H1 (cell line): ENCODE measurements at regions not wholly inside any gene's neighbourhood (a gene's known extent, or its start where the extent isn't known, plus 50 kb on each side); places are given as distances from the start of the nearest gene placed in this dataset.

Experiments
- CTCF ChIA-PET: fragments of 300-600 bp; sonication (Branson Sonifier 250); formaldehyde crosslinking; loops from one replicate; lab custom pipeline; 2021; ENCODE audit not compliant: partially characterized antibody; lab: Charles Lee
- POLR2A ChIA-PET: fragments of 300-600 bp; sonication (Branson Sonifier 250); formaldehyde crosslinking; loops from one replicate; lab custom pipeline; 2021; ENCODE audit warnings: inconsistent platforms; ENCODE audit not compliant: partially characterized antibody; lab: Charles Lee
- DNase-seq, 2 experiments: peaks; one replicate each; pipeline versions ENCODE4 v3.0.0 to v3.0.0-alpha.2; 2010 to 2022; ENCODE audit warnings: low spot score in 2 of 2, low read depth in 1 of 2, mixed read lengths in 1 of 2
- FAIRE-seq: peaks from 2 replicates; lab custom pipeline; 2011; peaks lifted over from hg19 to GRCh38; lab: Jason Lieb, UNC
- H2AFZ ChIP-seq: 2 replicates; pipeline ENCODE4 v1.8.1; 2012; ENCODE audit warnings: low read length, inconsistent platforms
- H2AK5ac ChIP-seq: 2 replicates; pipeline ENCODE4 v1.6.1; 2013; ENCODE audit warnings: low read depth, low read length
- H2BK120ac ChIP-seq: replicated peaks from 2 replicates; pipeline ENCODE3; 2013; ENCODE audit warnings: low read depth, low read length, inconsistent platforms
- H2BK12ac ChIP-seq: 2 replicates; pipeline ENCODE4 v1.6.1; 2013; ENCODE audit warnings: low read depth, low read length
- H2BK15ac ChIP-seq: 2 replicates; pipeline ENCODE4 v1.6.1; 2013; ENCODE audit warnings: low read length
- H2BK20ac ChIP-seq: 2 replicates; pipeline ENCODE4 v1.6.1; 2013; ENCODE audit warnings: low read length
- H2BK5ac ChIP-seq: 2 replicates; pipeline ENCODE4 v1.6.1; 2013; ENCODE audit warnings: low read depth, low read length
- H3K14ac ChIP-seq: 2 replicates; pipeline ENCODE4 v1.6.1; 2013; ENCODE audit warnings: inconsistent platforms; ENCODE audit not compliant: insufficient read length
- H3K18ac ChIP-seq: 2 replicates; pipeline ENCODE4 v1.6.1; 2013; ENCODE audit warnings: low read length; ENCODE audit errors: extremely low read depth
- H3K23ac ChIP-seq: 2 replicates; pipeline ENCODE4 v1.6.1; 2013; ENCODE audit warnings: inconsistent platforms; ENCODE audit not compliant: insufficient read length
- H3K23me2 ChIP-seq: 2 replicates; pipeline ENCODE4 v1.6.1; 2013; ENCODE audit warnings: low read depth, low read length
- H3K27ac ChIP-seq: 2 replicates; pipeline ENCODE4 v1.6.1; 2011; ENCODE audit warnings: low read depth, low read length, inconsistent platforms
- H3K27me3 ChIP-seq, 4 experiments: replicated peaks in 1 of 4; 1 replicate in 1 of 4; 2 replicates in 3 of 4; pipeline versions ENCODE4 v1.6.1 to v1.8.1; 2011 to 2013; ENCODE audit warnings: low read length in 3 of 4, mild to moderate bottlenecking in 3 of 4, inconsistent platforms in 2 of 4, mixed read lengths in 2 of 4, moderate library complexity in 1 of 4; ENCODE audit not compliant: control insufficient read depth in 3 of 4, insufficient read depth in 3 of 4; ENCODE audit errors: extremely low read depth in 1 of 4
- H3K36me3 ChIP-seq, 4 experiments: 2 replicates each; pipeline versions ENCODE4 v1.6.1 to v1.8.1; 2011 to 2013; ENCODE audit warnings: mild to moderate bottlenecking in 4 of 4, low read length in 3 of 4, moderate library complexity in 2 of 4, control low read depth in 1 of 4, inconsistent platforms in 1 of 4; ENCODE audit not compliant: insufficient read depth in 4 of 4, control insufficient read depth in 2 of 4
- H3K4ac ChIP-seq: replicated peaks from 2 replicates; pipeline ENCODE3; 2013; ENCODE audit warnings: low read length, low read depth, mixed read lengths, inconsistent platforms; ENCODE audit not compliant: insufficient read length
- H3K4me1 ChIP-seq, 4 experiments: replicated peaks in 1 of 4; 1 replicate in 1 of 4; 2 replicates in 3 of 4; pipeline versions ENCODE4 v1.6.1 to v1.8.1; 2011 to 2013; ENCODE audit warnings: low read length in 3 of 4, inconsistent platforms in 2 of 4, mixed read lengths in 1 of 4; ENCODE audit not compliant: insufficient read depth in 4 of 4, control insufficient read depth in 3 of 4
- H3K4me2 ChIP-seq, 2 experiments: 2 replicates each; pipeline versions ENCODE4 v1.6.1 to v1.8.1; 2011 to 2013; ENCODE audit warnings: low read depth in 2 of 2, low read length in 2 of 2, control low read depth in 1 of 2, inconsistent platforms in 1 of 2, mild to moderate bottlenecking in 1 of 2; ENCODE audit not compliant: insufficient read depth in 1 of 2
- H3K4me3 ChIP-seq, 4 experiments: fragments of 200-600, 300-600 bp in 1 of 4; sonication (generic), shearing (Covaris generic), sonication (Bioruptor Twin) in 1 of 4; 2 replicates each; pipeline versions ENCODE4 v1.5.1 to v1.8.1; 2011 to 2016; ENCODE audit warnings: low read length in 4 of 4, low read depth in 3 of 4, control low read depth in 2 of 4, inconsistent platforms in 2 of 4, mild to moderate bottlenecking in 2 of 4, mixed read lengths in 1 of 4, moderate library complexity in 1 of 4; ENCODE audit not compliant: insufficient read depth in 2 of 4; ENCODE audit errors: extremely low read depth in 1 of 4
- H3K56ac ChIP-seq: replicated peaks from 2 replicates; pipeline ENCODE3; 2013; ENCODE audit warnings: low read depth, mild to moderate bottlenecking, mixed read lengths, low read length, inconsistent platforms; ENCODE audit not compliant: insufficient read length
- H3K79me1 ChIP-seq: 2 replicates; pipeline ENCODE4 v1.6.1; 2013; ENCODE audit warnings: low read depth, low read length, control low read depth
- H3K79me2 ChIP-seq, 2 experiments: 2 replicates each; pipeline versions ENCODE4 v1.6.1 to v1.8.1; 2012 to 2013; ENCODE audit warnings: low read length in 2 of 2, mild to moderate bottlenecking in 2 of 2, inconsistent platforms in 1 of 2; ENCODE audit not compliant: insufficient read depth in 2 of 2, control insufficient read depth in 1 of 2
- H3K9ac ChIP-seq, 4 experiments: replicated peaks in 1 of 4; 1 replicate in 1 of 4; 2 replicates in 3 of 4; pipeline versions ENCODE4 v1.6.1 to v1.8.1; 2011 to 2013; ENCODE audit warnings: low read depth in 3 of 4, low read length in 3 of 4, control low read depth in 2 of 4, mild to moderate bottlenecking in 2 of 4, moderate library complexity in 2 of 4, inconsistent platforms in 1 of 4; ENCODE audit errors: extremely low read depth in 1 of 4
- H3K9me3 ChIP-seq, 2 experiments: 2 replicates each; pipeline versions ENCODE4 v1.6.1 to v1.8.1; 2012 to 2013; ENCODE audit warnings: mild to moderate bottlenecking in 2 of 2, moderate library complexity in 2 of 2, control low read depth in 1 of 2, inconsistent platforms in 1 of 2, low read depth in 1 of 2, low read length in 1 of 2, mixed read lengths in 1 of 2; ENCODE audit not compliant: insufficient read depth in 2 of 2
- H4K20me1 ChIP-seq, 2 experiments: replicated peaks in 1 of 2; 2 replicates each; pipeline versions ENCODE3 to v1.8.1; 2011 to 2013; ENCODE audit warnings: inconsistent platforms in 2 of 2, low read length in 2 of 2, mild to moderate bottlenecking in 1 of 2; ENCODE audit not compliant: insufficient read depth in 2 of 2, control insufficient read depth in 1 of 2
- H4K5ac ChIP-seq: 2 replicates; pipeline ENCODE4 v1.6.1; 2013; ENCODE audit warnings: low read length, low read depth, mixed read lengths, inconsistent platforms; ENCODE audit not compliant: insufficient read length
- H4K8ac ChIP-seq: 2 replicates; pipeline ENCODE4 v1.8.0; 2013; ENCODE audit warnings: mild to moderate bottlenecking, moderate library complexity, low read length, inconsistent platforms; ENCODE audit not compliant: insufficient read depth; ENCODE audit errors: extremely low read depth
- H4K91ac ChIP-seq: replicated peaks from 2 replicates; pipeline ENCODE3; 2013; ENCODE audit warnings: low read length, mixed read lengths, inconsistent platforms; ENCODE audit not compliant: insufficient read length
- CBX5 ChIP-seq: fragments of 300-800, 300-1000 bp; sonication (generic); IDR thresholded peaks from 2 replicates; pipeline ENCODE4 v1.7.1; 2016; ENCODE audit warnings: antibody characterized with exemption, low read length, low read depth
- CBX8 ChIP-seq: fragments of 300-800, 300-1000 bp; sonication (generic); IDR thresholded peaks from 2 replicates; pipeline ENCODE4 v1.7.1; 2016; ENCODE audit warnings: low read depth, low read length, borderline replicate concordance
- CHD1 ChIP-seq: IDR thresholded peaks from 2 replicates; pipeline ENCODE4 v1.6.1; 2012; ENCODE audit warnings: low read depth, low read length, improper control_type of control experiment
- CHD2 ChIP-seq: IDR thresholded peaks from 2 replicates; pipeline ENCODE4 v1.6.1; 2012; ENCODE audit warnings: low read length, improper control_type of control experiment
- HDAC2 ChIP-seq, 2 experiments: fragments of 300-600 bp in 1 of 2; sonication (generic) in 1 of 2; IDR thresholded peaks; 2 replicates each; pipeline ENCODE4 v1.6.1; 2011 to 2012; ENCODE audit warnings: low read depth in 2 of 2, low read length in 2 of 2, mild to moderate bottlenecking in 2 of 2, moderate library complexity in 2 of 2, borderline replicate concordance in 1 of 2, inconsistent platforms in 1 of 2
- PHF8 ChIP-seq: fragments of 200-600 bp; sonication (generic); conservative IDR thresholded peaks from 2 replicates; pipeline ENCODE4 v1.7.1; 2012; ENCODE audit warnings: low read depth, mild to moderate bottlenecking, inconsistent platforms, low read length, moderate library complexity
- POLR2A ChIP-seq, 2 experiments: IDR thresholded peaks; 1 replicate in 1 of 2; 2 replicates in 1 of 2; pipeline ENCODE4 v1.6.1; 2011; ENCODE audit warnings: low read depth in 2 of 2, low read length in 2 of 2, mild to moderate bottlenecking in 2 of 2; ENCODE audit errors: control extremely low read depth in 1 of 2
- SIN3A ChIP-seq, 2 experiments: IDR thresholded peaks in 1 of 2; conservative IDR thresholded peaks in 1 of 2; 2 replicates each; pipeline ENCODE4 v1.6.1; 2011 to 2012; ENCODE audit warnings: low read length in 2 of 2, improper control_type of control experiment in 1 of 2, low read depth in 1 of 2, mild to moderate bottlenecking in 1 of 2
- SUZ12 ChIP-seq: fragments of 200-600 bp; sonication (generic); IDR thresholded peaks from 2 replicates; pipeline ENCODE4 v1.6.1; 2012; ENCODE audit warnings: mild to moderate bottlenecking, inconsistent platforms, low read length, moderate library complexity, mixed read lengths
- TBP ChIP-seq: IDR thresholded peaks from 2 replicates; pipeline ENCODE4 v1.6.1; 2011; ENCODE audit warnings: low read depth, low read length, improper control_type of control experiment
- WGBS, 2 experiments: shearing (Covaris generic) in 1 of 2; methylation state at CpG; one replicate each; pipeline versions ENCODE4 v1.1.6 to v1.1.7; 2013 to 2015; ENCODE audit warnings: low lambda C conversion rate in 2 of 2, mixed read lengths in 2 of 2, inconsistent platforms in 1 of 2, low coverage in 1 of 2, missing lambda C conversion rate in 1 of 2; ENCODE audit not compliant: insufficient replicate concordance in 2 of 2, insufficient coverage in 1 of 2, insufficient read length in 1 of 2; ENCODE audit errors: extremely low coverage in 1 of 2, missing lambda C conversion rate in 1 of 2; 5-methylcytosine and 5-hydroxymethylcytosine counted together
- TF ChIP-seq, protein P1 (sequence below): IDR thresholded peaks from 2 replicates; pipeline ENCODE4 v1.6.1; 2012; ENCODE audit warnings: inconsistent platforms

- DNase-seq (no peak), FAIRE-seq (no peak)
- Histone ChIP-seq H3K79me2 (no peaks in the 10 kb centered on the region), H3K9me3 (no peaks in the 10 kb centered on the region), H3K23ac (no peak overlapping the region), H4K91ac (no peak overlapping the region), H3K23me2 (no peaks in the 10 kb centered on the region), H2BK12ac (no peak overlapping the region), H2AK5ac (no peak overlapping the region), H2BK20ac (no peak overlapping the region), H3K9ac (no peak overlapping the region), H3K14ac (no peak overlapping the region), H3K4me1 (no peaks in the 10 kb centered on the region), H2BK5ac (no peak overlapping the region), H3K4me3 (no peak overlapping the region), H3K79me1 (no peaks in the 10 kb centered on the region), H3K18ac (no peak overlapping the region), H2BK15ac (no peak overlapping the region), H2AFZ (no peak overlapping the region), H3K27me3 (no peaks in the 10 kb centered on the region), H2BK120ac (no peak overlapping the region), H3K27ac (no peak overlapping the region), H3K4me2 (no peak overlapping the region), H3K4ac (no peak overlapping the region), H4K8ac (no peak overlapping the region), H4K20me1 (no peaks in the 10 kb centered on the region), H3K36me3 (no peaks in the 10 kb centered on the region), H3K56ac (no peak overlapping the region), H4K5ac (no peak overlapping the region)
- TF ChIP-seq POLR2A (IDR thresholded peaks at IDR 0.05; ENCODE audit: control extremely low read depth in 1 of 2, low read depth in 2 of 2, low read length in 2 of 2) (no peak), PHF8 (no peak), HDAC2 (IDR thresholded peaks at IDR 0.05; ENCODE audit: borderline replicate concordance in 1 of 2, low read depth in 2 of 2, low read length in 2 of 2) (no peak), CBX8 (no peak), CHD2 (no peak), CBX5 (no peak), SUZ12 (no peak), SIN3A (conservative IDR thresholded peaks at IDR 0.05 in 1 of 2, IDR thresholded peaks at IDR 0.05 in 1 of 2; ENCODE audit: low read depth in 1 of 2, low read length in 2 of 2) (no peak), TBP (no peak), CHD1 (no peak)
- TF ChIP-seq, protein P1, sequence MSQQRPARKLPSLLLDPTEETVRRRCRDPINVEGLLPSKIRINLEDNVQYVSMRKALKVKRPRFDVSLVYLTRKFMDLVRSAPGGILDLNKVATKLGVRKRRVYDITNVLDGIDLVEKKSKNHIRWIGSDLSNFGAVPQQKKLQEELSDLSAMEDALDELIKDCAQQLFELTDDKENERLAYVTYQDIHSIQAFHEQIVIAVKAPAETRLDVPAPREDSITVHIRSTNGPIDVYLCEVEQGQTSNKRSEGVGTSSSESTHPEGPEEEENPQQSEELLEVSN: no peak
- POLR2A ChIA-PET: no interaction called here
- WGBS, 2 experiments: 100% methylated on average over 2 of the region's 2 CpGs; no CpG with 5 or more reads in 1 of the 2 experiments
- CTCF ChIA-PET: no interaction called here
These were observed 591.0 kb downstream of the ADGRL2 start for GRCh38 chr1:82391712-82392111.
